Stimulated activated CD8-positive, alpha-beta memory T cell treated with anti-CD3 and anti-CD28 coated beads, Interleukin-7, amount 100 ng/mL, for 4 hours (primary cell): ENCODE measurements at regions not wholly inside any gene's neighbourhood (a gene's known extent, or its start where the extent isn't known, plus 50 kb on each side); places are given as distances from the start of the nearest gene placed in this dataset.
"Not testable (repeated sequence)": the region's sequence is repeated elsewhere in the genome, so short reads cannot be mapped to it uniquely, and the experiment has no call there.

Experiments
- DNase-seq, 2 donors: peaks; one replicate each; pipeline ENCODE4 v3.0.0-alpha.2; 2020; ENCODE audit warnings: low read depth in 2 of 2

DNA sequence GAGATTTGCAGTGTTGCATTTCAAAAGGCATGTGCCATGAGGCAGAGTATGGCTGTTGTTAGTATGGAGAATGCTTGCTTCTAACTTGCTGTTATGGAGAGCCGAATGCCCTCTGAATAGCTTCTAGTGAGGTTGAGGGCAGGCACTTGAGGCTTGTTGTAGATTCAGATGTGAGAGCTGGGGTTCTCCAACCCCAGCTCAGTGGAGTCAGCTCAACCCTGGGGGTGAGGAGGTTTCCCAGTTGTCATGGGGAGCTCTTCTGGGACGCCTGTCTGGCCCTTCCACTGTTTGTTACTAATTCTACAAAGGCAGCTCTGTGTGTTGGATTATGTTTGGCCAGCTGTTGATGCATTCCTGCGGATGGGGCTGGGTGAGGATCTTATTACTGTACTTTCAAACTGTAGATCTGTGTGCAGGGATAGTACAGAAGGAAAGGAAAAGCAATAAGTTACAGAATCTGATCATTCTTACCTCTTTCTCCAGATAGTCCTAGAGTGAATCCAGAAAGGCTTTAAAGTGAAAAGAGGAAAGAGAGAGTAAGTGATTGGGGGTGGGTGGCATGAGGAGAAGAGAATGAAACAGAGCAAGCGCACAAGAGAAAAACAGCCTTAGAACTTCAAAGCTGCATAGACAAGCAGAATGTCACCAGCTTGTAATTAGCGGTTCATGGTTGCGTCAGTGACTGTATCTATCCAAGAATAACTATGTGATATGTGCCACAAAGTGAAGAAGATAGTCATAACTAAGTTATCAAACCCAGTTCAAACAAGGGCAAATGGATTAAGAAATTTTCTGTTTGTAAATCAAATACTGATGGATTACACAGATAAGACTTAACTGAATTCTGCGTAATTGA, 148.7 kb downstream of the PRL start:
- no peak for DNase-seq

DNA sequence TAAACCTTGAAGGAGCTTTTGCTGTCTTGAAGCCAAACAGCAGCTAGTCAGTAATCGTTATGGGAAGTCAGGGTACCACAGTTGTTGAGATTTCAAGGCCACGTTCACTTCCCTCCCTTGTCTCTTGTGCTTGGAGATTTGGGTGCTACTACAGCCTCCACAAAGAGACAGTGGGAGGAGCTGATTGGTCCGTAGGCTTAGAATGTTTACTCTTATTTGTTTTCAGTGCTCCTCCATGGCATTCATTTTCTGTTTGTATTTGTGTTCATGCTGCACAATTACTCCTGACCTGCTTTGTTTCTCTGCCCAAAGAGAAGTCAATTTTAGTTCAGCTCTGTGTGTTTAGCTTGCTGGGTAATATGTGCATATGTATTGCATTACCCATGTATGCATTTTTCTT, 147.7 kb downstream of the PRL start:
- no peak for DNase-seq

DNA sequence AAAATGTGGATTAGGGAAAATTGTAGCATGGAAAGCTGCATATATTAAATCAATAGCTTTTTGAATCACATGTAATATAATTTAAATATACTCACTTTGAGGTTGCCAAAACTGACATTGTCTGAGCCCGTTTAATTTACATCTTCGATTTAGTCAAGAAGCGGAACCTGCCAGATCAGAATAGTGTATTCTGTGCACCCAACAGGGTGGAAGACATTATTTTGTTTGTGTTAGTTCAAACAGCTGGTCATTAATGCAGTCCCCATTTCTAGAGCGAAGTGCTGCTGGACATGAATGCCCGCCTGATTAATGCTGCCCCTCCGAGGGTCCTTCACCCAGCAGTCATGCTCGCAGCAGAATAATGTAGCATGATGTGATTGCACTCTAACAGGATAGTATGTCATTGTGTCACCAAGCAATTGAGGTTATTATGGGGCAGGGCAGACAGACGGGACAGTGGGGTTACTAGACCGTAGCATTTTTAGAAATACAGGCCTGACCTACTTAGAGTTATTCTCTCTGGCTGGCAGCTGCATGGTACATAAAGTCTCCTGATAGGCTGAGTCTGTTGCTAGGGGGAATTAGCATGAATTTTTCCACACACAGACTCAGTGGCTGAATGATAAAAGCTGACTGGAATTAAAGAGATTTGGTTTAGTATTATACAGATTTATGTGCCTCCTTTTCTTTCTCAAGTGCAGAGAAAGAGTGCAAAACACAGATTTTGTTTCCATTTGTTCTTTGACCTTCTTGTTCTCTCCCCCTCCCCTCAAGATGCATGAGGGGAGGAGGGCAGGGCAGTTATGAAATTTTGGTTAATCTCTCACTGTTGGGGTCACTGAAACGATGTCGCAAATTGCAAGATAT, 147.1 kb downstream of the PRL start:
- DNase-seq, result no peak

GRCh38 chr6:22150368-22151035, 146.3 kb downstream of the PRL start:
- DNase-seq, result no peak

DNA sequence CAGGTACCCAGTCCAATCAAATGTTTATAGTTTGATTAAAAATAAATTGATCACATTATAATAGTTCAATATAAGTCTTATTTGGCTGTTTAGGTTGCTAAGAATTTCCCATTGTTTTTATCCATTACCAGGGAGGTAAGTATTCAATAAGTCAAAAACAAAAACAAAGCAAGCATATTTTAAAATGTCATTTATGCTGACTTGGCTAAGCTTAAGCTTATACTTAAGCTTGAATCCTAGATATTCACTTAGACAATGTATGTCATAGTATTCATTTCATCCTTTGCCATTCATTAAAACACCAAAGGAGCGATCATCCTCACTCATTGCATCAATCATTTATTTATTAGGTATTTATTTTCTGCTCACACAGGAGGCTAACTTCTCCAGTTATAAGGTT, 144.9 kb downstream of the PRL start:
- no peak for DNase-seq

- DNase-seq, result no peak
These were observed 144.0 kb downstream of the PRL start for GRCh38 chr6:22152841-22153240.

DNA sequence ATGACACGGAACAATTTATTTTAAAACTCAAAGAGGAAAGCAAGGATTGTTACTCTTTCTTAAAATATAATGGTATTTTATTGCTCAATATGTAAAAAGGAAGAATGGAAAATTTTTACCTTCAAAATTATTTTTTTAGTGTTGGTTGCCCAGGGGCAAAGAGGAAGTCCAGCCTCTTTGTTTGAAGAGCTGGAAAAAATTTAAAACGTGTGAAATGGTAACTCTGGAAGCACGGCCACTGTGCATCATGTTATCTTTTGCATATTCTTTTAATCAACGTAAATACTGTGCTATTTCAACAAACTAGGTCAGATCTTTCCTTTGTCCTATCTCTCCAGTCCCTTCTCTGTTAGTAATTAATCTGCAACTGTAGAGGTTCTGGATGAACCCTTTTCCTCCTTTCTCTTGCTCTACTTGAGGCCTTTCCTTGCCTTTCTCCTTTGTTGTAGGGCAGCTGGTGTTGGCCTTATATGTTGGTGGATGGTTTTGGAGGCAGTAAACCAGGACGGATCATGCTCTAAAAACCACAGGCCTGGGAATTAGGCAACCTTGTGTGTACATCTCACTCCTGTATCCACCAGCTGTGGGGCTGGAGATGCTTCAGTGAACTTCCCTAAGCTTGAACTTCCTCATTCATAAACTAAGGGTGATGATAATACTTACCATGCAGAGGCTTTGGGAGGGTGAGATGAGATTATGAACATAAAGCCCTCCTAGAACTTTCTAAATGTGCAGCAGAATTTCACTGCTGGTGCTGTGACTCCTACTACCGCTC, 143.3 kb downstream of the PRL start:
- no peak for DNase-seq

DNA sequence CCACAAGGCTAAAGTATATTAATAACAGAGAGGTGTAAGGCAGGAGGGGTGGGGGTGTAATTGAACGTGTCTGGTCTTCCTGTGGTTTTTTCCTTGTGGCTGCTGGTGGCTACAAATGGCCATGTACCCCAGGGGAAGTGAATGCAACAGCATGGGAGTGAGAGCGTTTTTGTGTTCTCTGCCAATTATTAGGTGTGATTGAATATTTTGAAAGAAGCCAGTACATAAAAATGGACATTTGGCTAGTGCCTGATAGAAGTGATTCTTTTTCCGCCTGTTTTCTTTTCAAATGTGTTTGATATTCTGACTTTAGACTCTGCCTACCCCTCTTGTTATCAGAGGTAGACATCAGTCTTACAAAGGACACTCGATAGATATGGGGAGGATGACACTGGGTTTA, 141.3 kb downstream of the PRL start:
- DNase-seq, result no peak

DNA sequence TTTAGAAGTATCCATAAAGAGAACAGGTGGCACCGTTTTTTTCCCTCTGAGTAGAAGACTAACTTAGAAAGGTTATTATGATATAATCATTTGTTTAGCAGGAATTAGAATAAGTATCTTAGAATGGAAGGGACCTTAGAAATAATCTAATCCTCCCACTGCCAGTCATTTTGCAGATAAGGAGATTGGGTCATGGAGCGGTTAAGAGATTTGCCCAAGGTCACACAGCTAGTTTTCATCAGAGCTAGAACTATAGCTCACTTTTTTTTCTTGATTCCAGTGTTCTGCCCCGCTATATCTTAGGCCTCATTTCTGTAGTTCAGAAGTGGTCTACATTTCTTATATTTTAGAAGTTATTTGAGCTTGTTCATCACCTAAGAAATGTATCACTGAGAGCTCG, 139.6 kb downstream of the PRL start:
- no peak for DNase-seq

DNA sequence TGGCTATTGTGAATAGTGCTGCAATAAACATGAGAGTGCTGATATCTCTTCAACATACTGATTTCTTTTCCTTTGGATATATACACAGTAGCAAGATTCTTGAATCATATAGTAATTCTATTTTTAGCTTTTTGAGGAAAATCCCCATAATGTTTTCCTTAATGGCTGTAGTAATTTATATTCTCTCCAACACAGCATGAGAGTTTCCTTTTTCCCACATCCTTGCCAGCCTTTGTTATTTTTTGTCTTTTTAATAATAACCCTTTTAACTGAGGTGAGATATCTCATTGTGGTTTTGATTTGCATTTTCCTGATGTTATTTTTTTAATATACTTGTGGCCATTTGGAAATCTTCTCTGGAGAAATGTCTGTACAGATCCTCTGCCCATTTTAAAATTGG, 132.6 kb downstream of the PRL start:
- no peak for DNase-seq

GRCh38 chr6:22171006-22171405, 125.8 kb downstream of the PRL start:
- not testable (repeated sequence) for DNase-seq

DNA sequence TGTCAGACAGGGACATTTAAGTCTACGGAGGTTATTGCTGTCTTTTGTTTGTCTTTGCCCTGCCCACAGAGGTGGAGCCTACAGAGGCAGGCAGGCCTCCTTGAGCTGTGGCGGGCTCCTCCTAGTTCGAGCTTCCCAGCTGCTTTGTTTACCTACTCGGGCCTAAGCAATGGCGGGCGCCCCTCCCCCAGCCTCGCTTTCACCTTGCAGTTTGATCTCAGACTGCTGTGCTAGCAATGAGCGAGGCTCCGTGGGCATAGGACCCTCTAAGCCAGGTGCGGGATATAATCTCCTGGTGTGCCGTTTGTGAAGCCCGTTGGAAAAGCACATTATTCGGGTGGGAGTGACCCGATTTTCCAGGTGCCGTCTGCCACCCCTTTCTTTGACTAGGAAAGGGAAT, 125.0 kb downstream of the PRL start:
- DNase-seq, result not testable (repeated sequence)

DNA sequence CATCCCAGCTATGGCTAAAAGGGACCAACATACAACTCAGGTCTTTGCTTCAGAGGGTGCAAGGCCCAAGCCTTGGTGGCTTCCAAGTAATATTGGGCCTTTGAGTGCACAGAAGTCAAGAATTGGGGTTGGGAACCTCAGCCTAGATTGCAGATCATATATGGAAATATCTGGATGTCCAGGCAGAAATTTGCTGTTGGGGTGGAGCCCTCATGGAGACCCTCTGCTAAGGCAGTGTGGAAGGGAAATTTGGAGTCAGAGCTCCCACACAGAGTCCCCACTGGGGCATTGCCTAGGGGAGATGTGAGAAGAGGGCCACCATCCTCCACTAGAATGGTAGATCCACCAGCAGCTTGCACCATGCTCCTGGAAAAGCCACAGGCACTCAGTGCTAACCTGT, 123.5 kb downstream of the PRL start:
- no peak for DNase-seq

GRCh38 chr6:22180250-22180649, 116.6 kb downstream of the PRL start:
- not testable (repeated sequence) for DNase-seq

DNA sequence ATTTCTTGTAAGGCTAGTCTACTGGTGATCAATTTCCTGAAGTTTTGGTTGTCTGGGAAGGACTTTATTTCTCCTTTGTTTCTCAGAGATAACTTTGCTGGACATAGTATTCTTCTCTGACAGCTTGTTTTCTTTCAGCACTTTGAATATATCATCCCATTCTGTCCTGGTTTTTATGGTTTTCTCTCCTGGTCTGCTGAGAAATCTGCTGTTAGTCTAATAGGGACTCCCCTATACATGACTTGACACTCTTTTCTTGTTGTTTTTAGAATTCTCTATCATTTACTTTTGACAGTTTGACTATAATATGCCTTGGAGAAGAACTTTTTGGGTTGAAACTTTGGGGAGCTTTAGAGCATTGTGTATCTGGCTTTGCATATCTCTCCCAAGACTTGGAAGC, 112.5 kb downstream of the PRL start:
- no peak for DNase-seq

DNA sequence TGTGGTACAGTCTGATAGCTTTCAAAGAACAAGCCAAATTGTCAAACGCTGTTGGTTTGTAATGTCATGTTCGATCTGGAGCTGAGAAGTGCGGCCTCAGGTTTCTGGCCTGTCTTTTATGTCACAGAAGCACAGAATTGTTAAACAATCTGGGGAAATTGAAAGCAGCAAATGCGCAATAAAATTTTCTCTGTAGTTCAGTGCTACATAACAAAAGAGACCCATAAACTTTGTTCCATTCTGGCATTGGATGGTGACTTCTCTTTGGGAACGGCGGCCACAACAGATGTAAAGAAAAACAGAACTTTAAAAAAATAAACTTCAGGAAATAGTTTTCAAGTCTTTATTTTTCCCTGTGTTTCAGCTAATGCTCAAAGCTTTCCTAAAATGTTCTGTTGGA, 106.9 kb downstream of the PRL start:
- DNase-seq, result no peak

- no peak for DNase-seq
These were observed 102.5 kb downstream of the PRL start for GRCh38 chr6:22194188-22194921.

DNA sequence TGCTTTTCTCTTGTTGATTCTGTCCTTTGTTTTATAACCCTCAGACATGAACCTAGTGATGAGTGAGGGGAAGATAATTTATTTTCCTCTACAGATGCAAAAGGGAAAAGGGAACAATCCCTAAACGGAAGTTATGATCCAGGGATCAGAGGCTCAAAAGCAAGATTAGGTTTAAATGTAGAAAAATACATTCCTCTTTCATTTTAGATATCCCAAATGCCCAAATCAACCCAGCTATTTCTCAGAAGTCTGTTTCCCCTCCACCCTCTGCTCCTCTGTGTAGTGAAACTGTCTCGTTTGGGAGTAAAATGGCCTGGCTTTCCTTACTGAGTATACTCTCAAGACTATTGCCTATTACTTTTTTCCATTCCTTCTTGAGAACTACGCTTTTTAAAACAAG, 97.1 kb downstream of the PRL start:
- DNase-seq, result no peak

DNA sequence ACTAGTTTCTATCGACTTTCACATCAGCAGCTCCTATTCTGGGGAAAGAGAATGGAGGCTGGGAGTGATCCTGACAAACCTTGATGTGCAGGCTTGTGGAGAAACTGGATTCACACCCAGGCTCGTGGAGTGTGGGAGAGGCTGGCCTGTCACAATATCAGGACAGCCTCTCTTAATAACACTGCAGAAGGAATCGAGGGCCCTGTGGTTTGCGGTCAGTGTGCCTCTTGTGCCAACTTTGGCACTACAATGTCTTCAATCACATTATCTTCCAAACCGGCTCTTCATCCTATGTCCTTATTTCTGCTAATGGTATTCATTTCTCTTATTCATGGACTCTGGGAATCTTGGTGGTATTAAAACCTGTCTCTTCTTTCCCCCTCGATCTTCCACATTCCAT, 92.7 kb downstream of the PRL start:
- no peak for DNase-seq

DNA sequence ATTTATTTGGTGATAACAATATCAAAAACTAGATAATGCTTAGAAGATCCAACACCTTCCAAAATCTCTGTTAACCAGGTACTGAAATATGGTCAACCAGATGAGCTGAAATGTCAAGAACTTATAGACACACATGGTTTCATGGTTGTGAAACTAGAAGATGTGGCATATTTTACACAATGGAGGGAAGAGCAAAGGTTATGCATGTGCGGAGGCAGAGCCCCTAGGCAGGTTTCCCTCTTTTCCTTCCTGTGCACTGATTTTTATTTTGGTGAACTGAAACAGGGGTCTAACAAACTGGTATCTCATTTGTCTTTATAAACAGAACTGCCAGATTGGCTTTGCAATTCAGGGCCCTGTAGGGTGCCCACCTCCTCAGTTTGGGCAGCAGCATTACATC, 91.6 kb downstream of the PRL start:
- no peak for DNase-seq

DNA sequence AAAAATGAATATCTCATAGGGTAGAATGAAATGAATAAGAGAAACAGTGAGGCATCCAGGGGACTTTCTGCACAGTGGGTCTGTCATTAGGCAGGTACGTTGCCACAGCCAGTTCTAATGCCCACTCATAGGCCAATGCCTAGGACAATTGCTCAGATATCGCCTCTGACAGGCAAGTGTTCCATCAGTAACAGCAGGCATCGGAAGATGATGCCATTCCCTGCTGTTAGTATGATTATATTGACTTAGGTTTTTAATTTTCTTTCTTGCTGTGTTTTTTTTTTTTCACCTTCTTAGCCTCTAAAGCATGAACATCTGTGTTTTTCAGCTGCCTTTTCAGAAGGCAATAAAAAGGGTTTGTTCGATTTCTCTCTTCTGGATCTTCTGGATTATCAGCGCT, 90.7 kb downstream of the PRL start:
- DNase-seq, result no peak
